ENCODE measurements at regions not wholly inside any gene's neighbourhood (a gene's known extent, or its start where the extent isn't known, plus 50 kb on each side); places are given as distances from the start of the nearest gene placed in this dataset.

DNA sequence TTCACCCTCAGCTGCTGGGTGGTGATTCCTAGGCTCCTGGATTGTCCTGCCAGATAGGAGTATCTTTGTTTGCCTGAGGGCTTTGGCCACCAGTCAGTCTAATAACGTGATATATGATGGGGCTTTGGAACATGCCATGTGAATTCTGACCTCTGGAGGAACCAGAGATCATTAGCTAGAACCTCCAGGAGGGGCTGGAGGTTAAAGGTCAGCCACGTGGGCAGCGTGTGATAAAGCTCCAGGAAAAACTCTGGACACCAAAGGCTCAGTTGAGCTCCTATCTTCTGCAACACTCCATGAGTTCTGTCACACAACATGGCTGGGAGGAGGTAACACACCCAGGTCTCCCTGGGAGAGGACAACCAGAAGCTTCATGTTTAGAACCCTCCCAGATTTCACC is 251.1 kb downstream of the DAD1 start:
- no peak for DNase-seq (ENCODE audit: low read depth)

- no peak for DNase-seq (ENCODE audit: low read depth)
These were observed 251.5 kb downstream of the DAD1 start for GRCh38 chr14:22337521-22337920.

DNA sequence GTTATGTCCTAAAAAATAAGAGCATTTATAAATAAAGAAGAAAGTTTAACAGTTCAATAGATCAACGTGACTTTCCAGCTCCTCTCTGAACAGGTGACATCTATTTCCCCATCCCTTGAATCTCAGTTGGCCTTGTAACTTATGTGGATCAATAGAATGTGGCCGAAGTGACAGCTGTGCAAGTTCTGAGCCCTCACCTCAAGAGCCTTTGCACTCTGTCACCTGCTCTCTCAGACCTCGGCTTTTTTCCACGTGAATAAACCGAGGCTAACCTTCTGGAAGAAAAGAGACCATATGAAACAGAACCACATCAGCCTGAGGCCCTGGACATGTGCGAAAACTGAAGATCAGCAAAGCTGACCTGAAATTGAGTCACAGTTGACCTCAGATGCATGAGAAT is 253.0 kb downstream of the DAD1 start:
- no peak for DNase-seq (ENCODE audit: low read depth)

DNA sequence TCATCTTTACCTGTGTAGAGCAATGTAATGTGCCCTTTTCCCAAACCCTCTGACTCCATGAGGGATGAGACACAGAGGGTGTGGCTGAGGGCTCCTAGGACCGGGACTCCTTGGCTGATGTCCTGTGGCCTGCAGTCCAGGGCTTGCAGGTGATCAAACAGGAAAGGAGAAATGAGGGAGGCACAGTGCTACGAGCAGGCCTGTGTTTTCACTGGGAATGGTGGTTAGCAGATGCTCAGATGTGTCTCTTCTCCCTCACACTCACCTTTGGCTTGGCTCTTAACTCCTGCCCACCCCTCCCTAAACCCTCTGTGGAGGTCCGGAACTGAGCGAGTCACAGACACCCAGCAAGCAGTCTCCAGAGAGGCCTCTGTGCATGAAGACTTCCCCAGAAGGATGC is 254.4 kb downstream of the DAD1 start:
- no peak for DNase-seq (ENCODE audit: low read depth)

DNA sequence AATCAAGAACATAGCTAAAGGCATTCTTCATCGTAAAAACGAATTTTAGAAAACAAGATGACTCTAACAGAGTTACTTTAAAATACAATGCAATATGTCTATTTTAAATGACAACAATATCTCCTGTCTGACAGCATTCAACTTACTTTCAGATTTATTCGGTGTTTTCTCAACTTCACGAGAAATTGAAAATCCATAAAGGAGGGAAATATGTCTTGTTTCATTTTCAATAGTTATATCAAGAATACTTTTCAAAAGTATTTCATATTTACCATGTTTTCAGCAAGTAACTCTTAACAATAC is 254.8 kb downstream of the DAD1 start:
- DNase-seq (ENCODE audit: low read depth): no peak

DNA sequence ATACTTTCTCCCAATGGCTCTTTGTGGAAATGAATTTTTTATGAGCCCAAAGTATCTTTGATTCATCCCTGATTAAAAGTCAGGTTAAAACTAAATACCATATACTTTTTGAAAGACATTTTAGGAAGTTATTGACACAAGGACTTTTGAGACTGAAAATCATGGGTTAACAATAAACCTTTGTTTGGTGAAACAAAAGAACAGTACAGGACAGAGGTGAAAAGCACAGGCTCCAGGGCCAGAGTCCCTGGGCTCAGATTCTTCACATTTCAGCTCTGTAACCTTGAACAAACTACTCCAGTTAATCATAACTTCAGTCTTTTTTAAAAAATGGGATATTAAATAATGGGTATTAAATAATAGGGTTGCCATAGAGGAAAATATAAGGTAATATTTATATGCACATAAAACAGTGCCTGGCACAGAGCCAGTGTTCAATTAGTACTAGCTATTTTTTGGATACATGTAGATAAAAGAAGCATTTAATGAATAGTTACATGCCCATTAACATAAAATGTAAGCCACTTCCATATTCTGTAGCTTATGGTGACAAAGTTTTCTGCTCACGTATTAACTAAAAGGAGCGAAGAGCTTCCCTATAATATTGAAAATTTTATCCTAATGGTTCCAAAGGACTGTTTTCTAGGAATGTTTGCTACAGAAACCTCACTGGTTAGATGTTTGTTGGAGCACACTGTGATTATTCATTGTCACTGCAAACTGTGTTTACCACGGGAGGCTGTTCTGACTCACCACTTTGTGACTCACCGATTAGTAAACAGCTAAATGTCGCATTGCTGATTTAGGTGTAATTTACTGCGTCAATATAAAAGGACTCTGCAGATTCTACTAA is 255.4 kb downstream of the DAD1 start:
- no peak for DNase-seq (ENCODE audit: low read depth)

- no peak for DNase-seq (ENCODE audit: low read depth)
These were observed 256.2 kb downstream of the DAD1 start for GRCh38 chr14:22332686-22333421.

GRCh38 chr14:22329371-22329770 is 259.7 kb downstream of the DAD1 start:
- DNase-seq (ENCODE audit: low read depth): no peak

GRCh38 chr14:22325676-22326400 is 263.2 kb downstream of the DAD1 start:
- no peak for DNase-seq (ENCODE audit: low read depth)

- no peak for DNase-seq (ENCODE audit: low read depth)
These were observed 268.7 kb downstream of the DAD1 start for GRCh38 chr14:22320362-22320750.

- DNase-seq (ENCODE audit: low read depth): no peak
These were observed 269.3 kb downstream of the DAD1 start for GRCh38 chr14:22319526-22320361.

DNA sequence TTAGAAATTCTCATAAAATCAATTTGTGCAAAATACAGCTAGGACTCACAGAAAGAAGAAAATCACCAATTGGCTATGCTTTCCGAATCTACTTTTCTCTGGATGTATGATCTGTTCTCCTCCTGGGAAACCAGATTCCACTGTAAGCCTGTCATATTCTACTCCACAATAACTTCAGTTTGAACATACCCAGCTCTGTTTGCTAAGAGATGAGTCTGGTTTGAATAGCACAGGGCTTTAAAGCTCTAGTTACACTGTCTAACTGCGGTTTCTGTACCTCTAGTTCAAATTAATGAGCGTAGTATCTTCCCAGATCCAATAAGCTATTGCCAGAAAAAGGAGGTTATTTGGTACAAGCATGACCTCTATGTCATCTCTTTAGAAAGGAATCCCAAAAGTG is 270.1 kb downstream of the DAD1 start:
- DNase-seq (ENCODE audit: low read depth): no peak

DNA sequence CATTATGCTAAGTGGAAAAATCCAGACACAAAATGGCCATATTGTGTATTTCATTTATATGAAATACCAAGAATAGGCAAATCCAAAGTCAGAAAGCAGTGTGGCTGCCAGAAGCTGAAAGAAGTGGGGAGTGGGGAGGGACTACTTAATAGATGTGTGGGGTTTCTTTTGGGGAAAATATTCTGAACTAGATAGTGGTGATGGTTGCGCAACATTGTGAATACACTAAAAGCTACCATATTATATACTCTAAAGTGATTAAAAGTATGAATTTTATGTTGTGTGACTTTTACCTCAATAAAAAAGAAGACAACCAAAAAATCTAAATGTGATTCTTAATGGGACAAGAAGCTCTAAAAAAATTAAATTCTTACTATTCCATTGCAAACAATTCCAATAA is 272.6 kb downstream of the DAD1 start:
- no peak for DNase-seq (ENCODE audit: low read depth)

DNA sequence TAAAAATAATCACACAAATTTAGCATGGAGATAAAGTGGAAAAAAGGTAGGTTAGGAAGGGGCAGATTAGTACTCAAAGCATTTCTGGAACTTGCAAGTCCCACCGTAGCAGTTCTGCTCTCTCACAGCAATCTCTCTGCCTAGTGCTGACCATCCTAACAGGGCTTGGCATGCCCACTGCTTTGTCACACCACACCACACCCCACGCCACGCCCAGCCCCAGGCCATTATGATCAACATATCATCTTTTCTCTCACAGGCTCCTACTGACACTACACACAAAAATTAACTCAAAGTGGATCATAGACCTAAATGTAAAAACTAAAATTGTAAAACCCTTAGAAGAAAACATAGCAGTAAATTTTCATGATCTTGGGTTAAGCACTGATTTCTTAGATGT is 273.7 kb downstream of the DAD1 start:
- DNase-seq (ENCODE audit: low read depth): no peak

DNA sequence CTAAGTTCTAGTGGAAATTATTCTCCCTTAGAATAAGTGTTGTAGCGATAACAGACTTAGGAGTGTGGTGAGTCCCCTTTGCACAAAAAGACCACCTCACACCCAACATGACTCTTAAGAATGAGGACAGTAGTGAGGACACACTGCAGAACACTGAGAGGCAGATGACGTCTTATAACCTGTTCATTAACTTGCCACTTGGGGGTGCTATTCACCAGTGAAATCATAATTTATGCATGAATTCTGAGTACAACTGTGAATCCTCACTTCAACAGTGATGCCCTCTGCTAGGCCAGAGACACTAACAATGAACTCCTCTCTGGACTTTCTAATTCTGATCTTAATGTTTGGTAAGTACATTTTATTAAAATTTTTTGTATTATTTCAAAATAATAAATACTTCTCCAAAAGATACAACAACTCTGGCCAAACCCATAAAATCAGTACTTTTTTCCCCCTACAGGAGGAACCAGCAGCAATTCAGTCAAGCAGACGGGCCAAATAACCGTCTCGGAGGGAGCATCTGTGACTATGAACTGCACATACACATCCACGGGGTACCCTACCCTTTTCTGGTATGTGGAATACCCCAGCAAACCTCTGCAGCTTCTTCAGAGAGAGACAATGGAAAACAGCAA is 274.7 kb downstream of the DAD1 start:
- DNase-seq (ENCODE audit: low read depth): no peak

DNA sequence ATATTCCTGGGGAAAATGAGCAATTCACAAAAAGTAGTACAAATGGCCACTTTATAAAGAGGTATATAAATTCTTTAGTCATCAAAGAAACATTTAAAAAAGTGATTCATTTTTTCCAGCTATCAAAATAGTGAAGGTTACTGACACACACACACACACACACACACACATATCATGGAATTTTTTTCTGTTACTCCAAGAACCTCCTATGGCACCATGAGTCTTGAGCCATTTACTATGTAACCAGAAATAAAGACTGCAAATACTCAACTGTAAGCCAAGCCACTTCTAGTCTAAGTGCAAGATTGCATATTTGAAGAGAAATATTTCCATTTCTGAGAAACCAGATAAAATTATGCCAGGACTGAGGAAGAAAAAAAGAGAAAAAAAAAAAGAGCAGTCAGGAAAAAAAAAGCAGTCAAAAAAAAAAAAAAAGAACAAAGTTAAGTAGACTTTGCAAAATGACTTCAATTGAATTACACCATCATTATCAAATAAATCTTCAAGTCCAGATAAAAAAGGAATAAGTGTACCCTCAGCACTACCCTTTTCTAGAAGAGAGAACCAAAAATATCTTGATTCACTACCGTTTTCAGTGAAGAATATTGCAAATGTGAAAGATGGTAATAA is 275.7 kb downstream of the DAD1 start:
- no peak for DNase-seq (ENCODE audit: low read depth)

DNA sequence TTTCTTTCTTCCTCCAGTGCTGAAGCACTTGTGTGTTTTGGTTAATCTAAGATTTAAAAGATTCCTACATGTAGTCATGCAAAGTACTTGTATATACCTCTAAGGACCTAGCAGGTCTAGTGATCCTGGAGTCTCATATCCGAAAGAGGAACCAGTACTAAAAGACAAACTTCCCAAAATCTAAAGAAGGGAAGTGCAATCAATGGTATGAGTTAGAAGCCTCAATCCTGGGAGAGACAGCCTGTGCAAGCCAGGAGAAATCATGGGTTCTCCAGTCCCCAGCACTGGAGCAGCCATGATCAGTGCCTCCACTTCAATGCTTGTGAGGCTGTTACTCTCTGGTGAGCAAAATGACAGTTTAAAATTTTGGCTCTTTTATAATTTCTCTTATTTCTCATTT is 277.4 kb downstream of the DAD1 start:
- DNase-seq (ENCODE audit: low read depth): no peak

- no peak for DNase-seq (ENCODE audit: low read depth)
These were observed 283.4 kb downstream of the DAD1 start for GRCh38 chr14:22305607-22306006.

DNA sequence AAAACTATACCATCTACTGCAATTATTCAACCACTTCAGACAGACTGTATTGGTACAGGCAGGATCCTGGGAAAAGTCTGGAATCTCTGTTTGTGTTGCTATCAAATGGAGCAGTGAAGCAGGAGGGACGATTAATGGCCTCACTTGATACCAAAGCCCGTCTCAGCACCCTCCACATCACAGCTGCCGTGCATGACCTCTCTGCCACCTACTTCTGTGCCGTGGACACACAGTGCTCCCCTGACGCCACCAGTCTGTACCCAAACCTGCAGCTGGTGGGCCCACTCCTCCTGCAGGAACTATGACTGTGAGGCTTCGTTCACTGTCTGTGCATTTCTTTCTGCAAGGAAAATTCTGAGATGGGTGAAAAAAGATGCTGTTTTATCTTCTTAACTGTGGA is 284.7 kb downstream of the DAD1 start:
- DNase-seq (ENCODE audit: low read depth): no peak

DNA sequence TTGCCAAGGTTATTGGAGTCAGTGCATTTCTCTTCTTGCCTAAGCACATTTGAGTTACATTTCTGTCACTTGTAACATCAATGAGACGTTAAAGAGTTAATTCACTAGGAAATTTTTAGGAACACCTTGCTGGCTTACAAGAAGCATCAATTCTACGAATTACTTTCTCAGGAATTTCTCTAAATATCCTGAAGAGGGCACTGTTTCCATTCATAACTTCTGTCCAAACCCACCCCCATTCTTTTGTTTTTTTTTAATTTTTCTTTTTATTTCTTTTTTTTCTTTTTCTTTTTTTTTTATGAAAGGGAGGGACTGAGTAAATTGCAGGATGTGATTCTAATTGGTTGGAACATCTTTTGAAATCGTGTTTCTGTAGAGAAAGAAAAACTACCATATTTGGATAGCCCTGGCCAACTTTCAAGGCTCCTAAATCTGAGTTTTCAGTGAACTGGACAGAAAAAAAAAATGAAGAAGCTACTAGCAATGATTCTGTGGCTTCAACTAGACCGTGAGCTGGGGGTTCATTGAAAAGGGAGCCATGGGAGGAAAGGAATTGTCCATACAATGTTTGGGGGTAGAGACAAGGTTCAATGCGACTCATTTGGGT is 285.3 kb downstream of the DAD1 start:
- DNase-seq (ENCODE audit: low read depth): no peak

GRCh38 chr14:22300646-22301045 is 288.4 kb downstream of the DAD1 start:
- no peak for DNase-seq (ENCODE audit: low read depth)

Measured in T follicular helper cell (primary cell).